Astrocyte of the spinal cord (primary cell): ENCODE measurements at regions not wholly inside any gene's neighbourhood (a gene's known extent, or its start where the extent isn't known, plus 50 kb on each side); places are given as distances from the start of the nearest gene placed in this dataset.

Experiments used
- DNase-seq: peaks from one replicate; pipeline ENCODE4 v3.0.0; 2011; ENCODE audit warnings: low read depth, low spot score
- H3K4me3 ChIP-seq: 2 replicates; pipeline ENCODE4 v1.5.1; 2011; ENCODE audit warnings: low read depth, mild to moderate bottlenecking, low read length, moderate library complexity
- CTCF ChIP-seq: IDR thresholded peaks from 2 replicates; pipeline ENCODE4 v1.5.1; 2012; ENCODE audit warnings: low read depth, mild to moderate bottlenecking, low read length, inconsistent platforms
- in situ Hi-C: cut with HindIII; loops from 2 replicates; pipeline ENCODE4 v1.10.0; 2017; ENCODE audit warnings: low sequenced_read_pairs

GRCh38 chr10:1939016-1939415 is 201.7 kb upstream of the ADARB2 start:
- in situ Hi-C loops, result no loop called here
- H3K4me3 ChIP-seq, result no peak overlapping the region
- no peak for DNase-seq
- TF ChIP-seq CTCF, result no peak

- in situ Hi-C loops, result no loop called here
- no peak overlapping the region for H3K4me3 ChIP-seq
- TF ChIP-seq CTCF, result no peak
- DNase-seq, result no peak
Observed at GRCh38 chr10:1938317-1938716, 201.0 kb upstream of the ADARB2 start.

GRCh38 chr10:1935912-1936311 is 198.6 kb upstream of the ADARB2 start:
- in situ Hi-C loops, result no loop called here
- no peak for TF ChIP-seq CTCF
- no peak overlapping the region for H3K4me3 ChIP-seq
- DNase-seq, result no peak

- in situ Hi-C loops, result no loop called here
- H3K4me3 ChIP-seq, result no peak overlapping the region
- DNase-seq, result no peak
- no peak for TF ChIP-seq CTCF
Observed at GRCh38 chr10:1933215-1933614, 195.9 kb upstream of the ADARB2 start.

- TF ChIP-seq CTCF, result no peak
- H3K4me3 ChIP-seq, result no peak overlapping the region
- in situ Hi-C loops, result no loop called here
- no peak for DNase-seq
Observed at GRCh38 chr10:1932692-1933094, 195.4 kb upstream of the ADARB2 start.

GRCh38 chr10:1928606-1929005 is 191.3 kb upstream of the ADARB2 start:
- in situ Hi-C loops, result no loop called here
- H3K4me3 ChIP-seq, result no peak overlapping the region
- TF ChIP-seq CTCF, result no peak
- DNase-seq, result no peak

GRCh38 chr10:1923998-1924397 is 186.7 kb upstream of the ADARB2 start:
- in situ Hi-C loops, result no loop called here
- no peak for DNase-seq
- no peak for TF ChIP-seq CTCF
- no peak overlapping the region for H3K4me3 ChIP-seq
